Upper lobe of left lung (tissue), 4 donors: ENCODE measurements at regions not wholly inside any gene's neighbourhood (a gene's known extent, or its start where the extent isn't known, plus 50 kb on each side); places are given as distances from the start of the nearest gene placed in this dataset.

Experiments
- EP300 ChIP-seq, 4 donors: sonication (generic); formaldehyde crosslinking; IDR thresholded peaks; one replicate each; pipeline ENCODE4 v1.5.1; 2017; ENCODE audit warnings: antibody characterized with exemption in 4 of 4, control low read depth in 2 of 4
- POLR2A ChIP-seq, 4 donors: fragments of 450-650 bp; IDR thresholded peaks; one replicate each; pipeline ENCODE4 v1.5.1; 2016 to 2017; ENCODE audit warnings: antibody characterized with exemption in 4 of 4, mild to moderate bottlenecking in 2 of 4
- POLR2AphosphoS5 ChIP-seq, 2 donors: sonication (generic); formaldehyde crosslinking; IDR thresholded peaks; one replicate each; pipeline ENCODE4 v1.5.1; 2017; ENCODE audit warnings: antibody characterized with exemption in 2 of 2
- TF ChIP-seq, protein P1 (sequence below), 6 experiments: fragments of 450-650 bp in 4 of 6; fragments of 200-600 bp in 2 of 6; sonication (generic) in 2 of 6; IDR thresholded peaks; one replicate each; pipeline ENCODE4 v1.5.1; 2016 to 2019; ENCODE audit warnings: antibody characterized with exemption in 6 of 6

DNA sequence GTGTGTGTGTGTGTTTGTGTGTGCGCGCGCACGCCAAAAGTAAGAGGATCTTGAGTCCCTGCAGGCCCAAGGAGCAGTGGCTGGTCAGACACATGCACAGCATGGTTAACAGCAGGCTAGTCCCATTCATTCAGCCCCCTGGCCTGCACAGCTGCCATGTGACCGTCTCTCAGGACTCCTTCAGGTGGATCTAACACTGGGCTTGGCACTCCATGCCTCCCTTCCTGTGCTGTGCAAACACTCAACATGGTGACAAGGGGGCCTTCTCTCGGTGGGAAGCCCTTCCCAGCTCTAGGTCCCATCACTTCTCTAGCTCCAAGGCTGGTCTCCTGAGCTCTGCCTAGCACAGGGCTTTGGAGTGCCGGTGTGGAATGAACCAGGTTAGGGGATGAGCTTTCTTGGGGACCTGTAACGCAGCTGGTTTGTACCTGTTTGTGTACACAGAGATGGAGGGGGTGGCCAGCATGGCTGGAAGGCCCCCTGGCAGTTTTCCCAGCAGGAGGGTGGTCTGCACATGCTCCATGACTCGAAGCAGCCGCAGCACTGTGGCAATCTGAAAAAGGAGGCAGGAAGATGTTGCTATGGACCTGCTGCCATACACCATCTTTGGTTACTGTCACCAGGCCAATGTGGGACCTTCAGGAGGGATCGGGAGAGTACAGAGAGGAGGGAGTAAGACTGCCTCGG is 69.4 kb upstream of the GCSH start:
- TF ChIP-seq, protein P1, sequence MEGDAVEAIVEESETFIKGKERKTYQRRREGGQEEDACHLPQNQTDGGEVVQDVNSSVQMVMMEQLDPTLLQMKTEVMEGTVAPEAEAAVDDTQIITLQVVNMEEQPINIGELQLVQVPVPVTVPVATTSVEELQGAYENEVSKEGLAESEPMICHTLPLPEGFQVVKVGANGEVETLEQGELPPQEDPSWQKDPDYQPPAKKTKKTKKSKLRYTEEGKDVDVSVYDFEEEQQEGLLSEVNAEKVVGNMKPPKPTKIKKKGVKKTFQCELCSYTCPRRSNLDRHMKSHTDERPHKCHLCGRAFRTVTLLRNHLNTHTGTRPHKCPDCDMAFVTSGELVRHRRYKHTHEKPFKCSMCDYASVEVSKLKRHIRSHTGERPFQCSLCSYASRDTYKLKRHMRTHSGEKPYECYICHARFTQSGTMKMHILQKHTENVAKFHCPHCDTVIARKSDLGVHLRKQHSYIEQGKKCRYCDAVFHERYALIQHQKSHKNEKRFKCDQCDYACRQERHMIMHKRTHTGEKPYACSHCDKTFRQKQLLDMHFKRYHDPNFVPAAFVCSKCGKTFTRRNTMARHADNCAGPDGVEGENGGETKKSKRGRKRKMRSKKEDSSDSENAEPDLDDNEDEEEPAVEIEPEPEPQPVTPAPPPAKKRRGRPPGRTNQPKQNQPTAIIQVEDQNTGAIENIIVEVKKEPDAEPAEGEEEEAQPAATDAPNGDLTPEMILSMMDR (IDR thresholded peaks at IDR 0.05), result no peak
- TF ChIP-seq POLR2A (IDR thresholded peaks at IDR 0.05) (no peak), EP300 (IDR thresholded peaks at IDR 0.05) (no peak), POLR2AphosphoS5 (IDR thresholded peaks at IDR 0.05) (no peak)
